ENCODE measurements at regions not wholly inside any gene's neighbourhood (a gene's known extent, or its start where the extent isn't known, plus 50 kb on each side); places are given as distances from the start of the nearest gene placed in this dataset.

- no peak for DNase-seq (ENCODE audit: low read depth, low spot score)
- Mint-ChIP-seq H3K27me3 (ENCODE audit: low read depth) (no peaks in the 10 kb centered on the region), H3K4me1 (no peaks in the 10 kb centered on the region), H3K9me3 (peaks cover 5% of the 10 kb centered on the region), H3K27ac (ENCODE audit: unreplicated experiment) (no peak overlapping the region), H3K4me3 (no peak overlapping the region), H3K36me3 (ENCODE audit: low read depth) (no peaks in the 10 kb centered on the region)
- no peak for TF ChIP-seq CTCF (conservative IDR thresholded peaks at IDR 0.05)
These were observed 137.5 kb downstream of the FSCB start for GRCh38 chr14:44369401-44370123.

GRCh38 chr14:44361083-44361482, 146.0 kb downstream of the FSCB start:
- no peaks in the 10 kb centered on the region for H3K36me3 Mint-ChIP-seq (ENCODE audit: low read depth)
- H3K4me1 Mint-ChIP-seq = no peaks in the 10 kb centered on the region
- H3K4me3 Mint-ChIP-seq = no peak overlapping the region
- H3K9me3 Mint-ChIP-seq = no peaks in the 10 kb centered on the region
- no peaks in the 10 kb centered on the region for H3K27me3 Mint-ChIP-seq (ENCODE audit: low read depth)
- no peak overlapping the region for H3K27ac Mint-ChIP-seq (ENCODE audit: unreplicated experiment)
- TF ChIP-seq CTCF (conservative IDR thresholded peaks at IDR 0.05) = no peak
- no peak for DNase-seq (ENCODE audit: low read depth, low spot score)

- no peaks in the 10 kb centered on the region for H3K36me3 Mint-ChIP-seq (ENCODE audit: low read depth)
- H3K4me3 Mint-ChIP-seq = no peak overlapping the region
- no peak for TF ChIP-seq CTCF (conservative IDR thresholded peaks at IDR 0.05)
- H3K27ac Mint-ChIP-seq (ENCODE audit: unreplicated experiment) = no peak overlapping the region
- H3K9me3 Mint-ChIP-seq = peaks cover 3% of the 10 kb centered on the region
- no peak for DNase-seq (ENCODE audit: low read depth, low spot score)
- no peaks in the 10 kb centered on the region for H3K27me3 Mint-ChIP-seq (ENCODE audit: low read depth)
- no peaks in the 10 kb centered on the region for H3K4me1 Mint-ChIP-seq
These were observed 153.3 kb downstream of the FSCB start for GRCh38 chr14:44353805-44354204.

- H3K27me3 Mint-ChIP-seq (ENCODE audit: low read depth) = no peaks in the 10 kb centered on the region
- TF ChIP-seq CTCF (conservative IDR thresholded peaks at IDR 0.05) = no peak
- H3K27ac Mint-ChIP-seq (ENCODE audit: unreplicated experiment) = no peak overlapping the region
- H3K4me3 Mint-ChIP-seq = no peak overlapping the region
- DNase-seq (ENCODE audit: low read depth, low spot score) = no peak
- no peaks in the 10 kb centered on the region for H3K36me3 Mint-ChIP-seq (ENCODE audit: low read depth)
- peaks cover 5% of the 10 kb centered on the region for H3K9me3 Mint-ChIP-seq
- no peaks in the 10 kb centered on the region for H3K4me1 Mint-ChIP-seq
These were observed 154.9 kb downstream of the FSCB start for GRCh38 chr14:44352201-44352600.

- Mint-ChIP-seq H3K4me3 (no peak overlapping the region), H3K27ac (ENCODE audit: unreplicated experiment) (no peak overlapping the region), H3K27me3 (ENCODE audit: low read depth) (no peaks in the 10 kb centered on the region), H3K36me3 (ENCODE audit: low read depth) (no peaks in the 10 kb centered on the region), H3K9me3 (peaks cover 9% of the 10 kb centered on the region), H3K4me1 (no peaks in the 10 kb centered on the region)
- DNase-seq (ENCODE audit: low read depth, low spot score) = no peak
- no peak for TF ChIP-seq CTCF (conservative IDR thresholded peaks at IDR 0.05)
These were observed 159.8 kb downstream of the FSCB start for GRCh38 chr14:44347316-44347715.

Measured in neural crest cell (in vitro differentiated cells).